DOHH2 (cell line): ENCODE measurements at regions not wholly inside any gene's neighbourhood (a gene's known extent, or its start where the extent isn't known, plus 50 kb on each side); places are given as distances from the start of the nearest gene placed in this dataset.
"Not testable (repeated sequence)": the region's sequence is repeated elsewhere in the genome, so short reads cannot be mapped to it uniquely, and the experiment has no call there.

Experiments
- H3F3A ChIP-seq: fragments of 200-600 bp; sonication (generic), shearing (Covaris generic); 2 replicates; pipeline ENCODE4 v1.6.0; 2016; ENCODE audit warnings: antibody characterized with exemption, mild to moderate bottlenecking; ENCODE audit not compliant: control insufficient read depth, insufficient read depth
- H3K27ac ChIP-seq: fragments of 200-600 bp; sonication (generic); 2 replicates; pipeline ENCODE4 v1.5.1; 2014; ENCODE audit warnings: low read depth, mild to moderate bottlenecking, low read length, moderate library complexity
- H3K27me3 ChIP-seq: fragments of 200-600 bp; sonication (generic); 2 replicates; pipeline ENCODE4 v1.6.1; 2014; ENCODE audit warnings: mild to moderate bottlenecking, low read length, mixed read lengths; ENCODE audit not compliant: control insufficient read depth
- H3K36me3 ChIP-seq: fragments of 200-600 bp; sonication (generic); 2 replicates; pipeline ENCODE4 v1.6.1; 2014; ENCODE audit warnings: mild to moderate bottlenecking, low read length, moderate library complexity, mixed read lengths; ENCODE audit not compliant: control insufficient read depth
- H3K4me1 ChIP-seq: fragments of 200-600 bp; sonication (generic); 2 replicates; pipeline ENCODE4 v1.6.1; 2014; ENCODE audit warnings: mild to moderate bottlenecking, low read length, mixed read lengths; ENCODE audit not compliant: control insufficient read depth
- H3K4me2 ChIP-seq: fragments of 200-600 bp; sonication (generic); 2 replicates; pipeline ENCODE4 v1.6.0; 2014; ENCODE audit warnings: mild to moderate bottlenecking, low read length, moderate library complexity
- H3K4me3 ChIP-seq: fragments of 200-600 bp; sonication (generic); 2 replicates; pipeline ENCODE4 v1.5.1; 2014; ENCODE audit warnings: mild to moderate bottlenecking, low read length, mixed read lengths
- H3K79me2 ChIP-seq: fragments of 200-600 bp; sonication (generic); 2 replicates; pipeline ENCODE4 v1.6.1; 2014; ENCODE audit warnings: mild to moderate bottlenecking, low read length, mixed read lengths; ENCODE audit not compliant: control insufficient read depth
- H3K9me2 ChIP-seq: fragments of 200-600 bp; sonication (generic); replicated peaks from 2 replicates; pipeline ENCODE4 v1.6.1; 2014; ENCODE audit warnings: mild to moderate bottlenecking, low read length, mixed read lengths; ENCODE audit not compliant: control insufficient read depth
- H3K9me3 ChIP-seq: fragments of 200-600 bp; sonication (generic); 2 replicates; pipeline ENCODE4 v1.6.1; 2014; ENCODE audit warnings: antibody characterized with exemption, low read length, mixed read lengths; ENCODE audit not compliant: control insufficient read depth, insufficient read depth
- H4K20me1 ChIP-seq: fragments of 200-600 bp; sonication (generic); 2 replicates; pipeline ENCODE4 v1.6.0; 2014; ENCODE audit warnings: low read depth, mild to moderate bottlenecking, antibody characterized with exemption, low read length, moderate library complexity; ENCODE audit not compliant: control insufficient read depth, insufficient read depth
- EZH2phosphoT487 ChIP-seq: fragments of 200-600 bp; sonication (generic); IDR thresholded peaks from 2 replicates; pipeline ENCODE4 v1.6.1; 2017; ENCODE audit warnings: borderline replicate concordance, mild to moderate bottlenecking, antibody characterized with exemption, low read length, moderate library complexity, mixed read lengths
- TF ChIP-seq, protein P1 (sequence below): fragments of 200-600 bp; sonication (generic); IDR thresholded peaks from one replicate; pipeline ENCODE4 v1.5.1; 2014; ENCODE audit warnings: antibody characterized with exemption, mild to moderate bottlenecking, low read depth, low read length; ENCODE audit not compliant: poor library complexity, severe bottlenecking

- no peaks in the 10 kb centered on the region for H3K27me3 ChIP-seq
- no peaks in the 10 kb centered on the region for H3K9me2 ChIP-seq
- no peaks in the 10 kb centered on the region for H3K9me3 ChIP-seq
- no peak overlapping the region for H3K4me3 ChIP-seq
- no peaks in the 10 kb centered on the region for H4K20me1 ChIP-seq
- TF ChIP-seq, protein P1, sequence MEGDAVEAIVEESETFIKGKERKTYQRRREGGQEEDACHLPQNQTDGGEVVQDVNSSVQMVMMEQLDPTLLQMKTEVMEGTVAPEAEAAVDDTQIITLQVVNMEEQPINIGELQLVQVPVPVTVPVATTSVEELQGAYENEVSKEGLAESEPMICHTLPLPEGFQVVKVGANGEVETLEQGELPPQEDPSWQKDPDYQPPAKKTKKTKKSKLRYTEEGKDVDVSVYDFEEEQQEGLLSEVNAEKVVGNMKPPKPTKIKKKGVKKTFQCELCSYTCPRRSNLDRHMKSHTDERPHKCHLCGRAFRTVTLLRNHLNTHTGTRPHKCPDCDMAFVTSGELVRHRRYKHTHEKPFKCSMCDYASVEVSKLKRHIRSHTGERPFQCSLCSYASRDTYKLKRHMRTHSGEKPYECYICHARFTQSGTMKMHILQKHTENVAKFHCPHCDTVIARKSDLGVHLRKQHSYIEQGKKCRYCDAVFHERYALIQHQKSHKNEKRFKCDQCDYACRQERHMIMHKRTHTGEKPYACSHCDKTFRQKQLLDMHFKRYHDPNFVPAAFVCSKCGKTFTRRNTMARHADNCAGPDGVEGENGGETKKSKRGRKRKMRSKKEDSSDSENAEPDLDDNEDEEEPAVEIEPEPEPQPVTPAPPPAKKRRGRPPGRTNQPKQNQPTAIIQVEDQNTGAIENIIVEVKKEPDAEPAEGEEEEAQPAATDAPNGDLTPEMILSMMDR, result no peak
- no peak for TF ChIP-seq EZH2phosphoT487
- H3K36me3 ChIP-seq, result no peaks in the 10 kb centered on the region
- H3K4me1 ChIP-seq, result no peaks in the 10 kb centered on the region
- H3K4me2 ChIP-seq, result no peak overlapping the region
- no peak overlapping the region for H3K27ac ChIP-seq
- H3F3A ChIP-seq, result no peaks in the 10 kb centered on the region
- H3K79me2 ChIP-seq, result no peaks in the 10 kb centered on the region
Measured at GRCh38 chr2:39881494-39881893, 102.4 kb upstream of the THUMPD2 start.

DNA sequence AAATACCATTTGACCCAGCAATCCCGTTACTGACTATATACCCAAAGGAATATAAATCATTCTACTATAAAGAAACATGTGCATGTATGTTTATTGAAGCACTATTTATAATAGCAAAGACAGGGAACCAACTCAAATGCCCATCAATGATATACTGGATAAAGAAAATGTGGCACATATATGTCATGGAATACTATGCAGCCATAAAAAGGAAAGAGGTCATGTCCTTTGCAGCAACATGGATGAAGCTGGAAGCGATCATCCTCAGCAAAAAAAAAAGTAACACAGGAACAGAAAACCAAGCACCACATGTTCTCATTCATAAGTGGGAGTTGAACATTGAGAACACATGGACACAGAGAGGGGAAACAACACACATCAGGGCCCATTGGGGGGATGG lies 99.9 kb upstream of the THUMPD2 start:
- H3K36me3 ChIP-seq, result not testable (repeated sequence)

GRCh38 chr2:39875914-39876267 lies 96.8 kb upstream of the THUMPD2 start:
- TF ChIP-seq EZH2phosphoT487, result no peak
- TF ChIP-seq, protein P1, result no peak
- H3K27ac ChIP-seq, result no peak overlapping the region
- H3K9me3 ChIP-seq, result no peaks in the 10 kb centered on the region
- no peaks in the 10 kb centered on the region for H3K4me1 ChIP-seq
- H3K4me3 ChIP-seq, result no peak overlapping the region
- H3K79me2 ChIP-seq, result no peaks in the 10 kb centered on the region
- H3K9me2 ChIP-seq, result no peaks in the 10 kb centered on the region
- no peaks in the 10 kb centered on the region for H4K20me1 ChIP-seq
- no peaks in the 10 kb centered on the region for H3K36me3 ChIP-seq
- H3K27me3 ChIP-seq, result 0 out of 2 replicates have a peak, but pooled peaks cover 2% of the 10 kb centered on the region
- no peaks in the 10 kb centered on the region for H3F3A ChIP-seq
- no peak overlapping the region for H3K4me2 ChIP-seq

More for the DNA sequence above, 99.9 kb upstream of the THUMPD2 start:
- H3K79me2 ChIP-seq, H3K4me1 ChIP-seq, H3K4me2 ChIP-seq, H3K27me3 ChIP-seq, H3F3A ChIP-seq, H3K27ac ChIP-seq, H3K9me2 ChIP-seq, H4K20me1 ChIP-seq, H3K9me3 ChIP-seq, H3K4me3 ChIP-seq: not testable (repeated sequence)

DNA sequence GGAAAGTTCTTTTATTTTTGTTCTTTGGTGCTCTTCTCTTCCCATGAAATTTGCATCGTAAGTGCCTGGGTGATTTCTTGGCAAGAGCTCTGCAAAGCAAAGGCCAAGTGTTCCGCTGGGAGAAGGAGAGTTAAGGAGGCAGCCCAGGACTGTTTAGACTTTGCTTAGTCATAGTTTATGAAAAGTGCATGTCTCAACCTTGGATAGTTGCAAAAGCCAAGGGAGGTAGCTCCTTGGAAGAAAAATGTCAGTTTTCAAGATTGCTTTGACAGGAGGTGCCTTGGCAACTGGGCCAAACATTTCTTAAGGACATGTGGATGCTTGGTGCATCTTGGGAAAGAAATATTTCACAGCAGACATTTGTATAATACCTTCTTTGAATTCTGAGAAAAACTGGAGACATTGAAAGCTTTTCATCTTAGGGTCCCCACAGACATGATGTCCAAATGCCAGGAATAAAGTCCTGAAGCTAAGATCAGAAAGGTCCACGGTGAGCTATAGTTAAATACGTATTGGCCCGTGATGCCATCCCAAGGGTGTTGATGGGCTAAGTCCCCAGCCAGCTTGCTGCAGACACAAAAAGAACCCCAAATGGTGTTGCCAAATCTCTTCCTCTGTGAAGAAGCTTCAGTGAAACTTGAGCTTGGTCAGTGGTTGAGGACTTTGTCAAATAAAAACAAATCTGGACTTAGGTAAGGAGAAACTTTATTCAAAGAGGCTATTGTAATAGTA lies 96.3 kb upstream of the THUMPD2 start:
- 0 out of 2 replicates have a peak, but pooled peaks cover 2% of the 10 kb centered on the region for H3K27me3 ChIP-seq
- no peaks in the 10 kb centered on the region for H3F3A ChIP-seq
- TF ChIP-seq, protein P1, result no peak
- TF ChIP-seq EZH2phosphoT487, result no peak
- no peaks in the 10 kb centered on the region for H3K4me1 ChIP-seq
- H3K27ac ChIP-seq, result no peak overlapping the region
- H3K4me2 ChIP-seq, result no peak overlapping the region
- H3K9me2 ChIP-seq, result no peaks in the 10 kb centered on the region
- H3K4me3 ChIP-seq, result no peak overlapping the region
- no peaks in the 10 kb centered on the region for H3K79me2 ChIP-seq
- no peaks in the 10 kb centered on the region for H3K9me3 ChIP-seq
- no peaks in the 10 kb centered on the region for H4K20me1 ChIP-seq
- no peaks in the 10 kb centered on the region for H3K36me3 ChIP-seq
